ENCODE measurements at regions not wholly inside any gene's neighbourhood (a gene's known extent, or its start where the extent isn't known, plus 50 kb on each side); places are given as distances from the start of the nearest gene placed in this dataset.

GRCh38 chr2:184047536-184047935 is 550.8 kb upstream of the ZNF804A start:
- no peak for TF ChIP-seq CTCF (IDR thresholded peaks at IDR 0.05; ENCODE audit: poor library complexity, severe bottlenecking)
- no peak for TF ChIP-seq RAD21 (conservative IDR thresholded peaks at IDR 0.05)
- TF ChIP-seq EP300 (conservative IDR thresholded peaks at IDR 0.05; ENCODE audit: poor library complexity, severe bottlenecking): no peak
- no peak for TF ChIP-seq TAF1 (IDR thresholded peaks at IDR 0.05; ENCODE audit: low read depth)
- TF ChIP-seq, protein P1, sequence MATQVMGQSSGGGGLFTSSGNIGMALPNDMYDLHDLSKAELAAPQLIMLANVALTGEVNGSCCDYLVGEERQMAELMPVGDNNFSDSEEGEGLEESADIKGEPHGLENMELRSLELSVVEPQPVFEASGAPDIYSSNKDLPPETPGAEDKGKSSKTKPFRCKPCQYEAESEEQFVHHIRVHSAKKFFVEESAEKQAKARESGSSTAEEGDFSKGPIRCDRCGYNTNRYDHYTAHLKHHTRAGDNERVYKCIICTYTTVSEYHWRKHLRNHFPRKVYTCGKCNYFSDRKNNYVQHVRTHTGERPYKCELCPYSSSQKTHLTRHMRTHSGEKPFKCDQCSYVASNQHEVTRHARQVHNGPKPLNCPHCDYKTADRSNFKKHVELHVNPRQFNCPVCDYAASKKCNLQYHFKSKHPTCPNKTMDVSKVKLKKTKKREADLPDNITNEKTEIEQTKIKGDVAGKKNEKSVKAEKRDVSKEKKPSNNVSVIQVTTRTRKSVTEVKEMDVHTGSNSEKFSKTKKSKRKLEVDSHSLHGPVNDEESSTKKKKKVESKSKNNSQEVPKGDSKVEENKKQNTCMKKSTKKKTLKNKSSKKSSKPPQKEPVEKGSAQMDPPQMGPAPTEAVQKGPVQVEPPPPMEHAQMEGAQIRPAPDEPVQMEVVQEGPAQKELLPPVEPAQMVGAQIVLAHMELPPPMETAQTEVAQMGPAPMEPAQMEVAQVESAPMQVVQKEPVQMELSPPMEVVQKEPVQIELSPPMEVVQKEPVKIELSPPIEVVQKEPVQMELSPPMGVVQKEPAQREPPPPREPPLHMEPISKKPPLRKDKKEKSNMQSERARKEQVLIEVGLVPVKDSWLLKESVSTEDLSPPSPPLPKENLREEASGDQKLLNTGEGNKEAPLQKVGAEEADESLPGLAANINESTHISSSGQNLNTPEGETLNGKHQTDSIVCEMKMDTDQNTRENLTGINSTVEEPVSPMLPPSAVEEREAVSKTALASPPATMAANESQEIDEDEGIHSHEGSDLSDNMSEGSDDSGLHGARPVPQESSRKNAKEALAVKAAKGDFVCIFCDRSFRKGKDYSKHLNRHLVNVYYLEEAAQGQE (IDR thresholded peaks at IDR 0.05; ENCODE audit: borderline replicate concordance): no peak
- no peak for TF ChIP-seq POLR2AphosphoS5 (IDR thresholded peaks at IDR 0.05)
- TF ChIP-seq EZH2 (IDR thresholded peaks at IDR 0.05; ENCODE audit: borderline replicate concordance, insufficient read depth, low read length, poor library complexity, severe bottlenecking): no peak
